ENCODE measurements at regions not wholly inside any gene's neighbourhood (a gene's known extent, or its start where the extent isn't known, plus 50 kb on each side); places are given as distances from the start of the nearest gene placed in this dataset.
"Not testable (repeated sequence)": the region's sequence is repeated elsewhere in the genome, so short reads cannot be mapped to it uniquely, and the experiment has no call there.

DNA sequence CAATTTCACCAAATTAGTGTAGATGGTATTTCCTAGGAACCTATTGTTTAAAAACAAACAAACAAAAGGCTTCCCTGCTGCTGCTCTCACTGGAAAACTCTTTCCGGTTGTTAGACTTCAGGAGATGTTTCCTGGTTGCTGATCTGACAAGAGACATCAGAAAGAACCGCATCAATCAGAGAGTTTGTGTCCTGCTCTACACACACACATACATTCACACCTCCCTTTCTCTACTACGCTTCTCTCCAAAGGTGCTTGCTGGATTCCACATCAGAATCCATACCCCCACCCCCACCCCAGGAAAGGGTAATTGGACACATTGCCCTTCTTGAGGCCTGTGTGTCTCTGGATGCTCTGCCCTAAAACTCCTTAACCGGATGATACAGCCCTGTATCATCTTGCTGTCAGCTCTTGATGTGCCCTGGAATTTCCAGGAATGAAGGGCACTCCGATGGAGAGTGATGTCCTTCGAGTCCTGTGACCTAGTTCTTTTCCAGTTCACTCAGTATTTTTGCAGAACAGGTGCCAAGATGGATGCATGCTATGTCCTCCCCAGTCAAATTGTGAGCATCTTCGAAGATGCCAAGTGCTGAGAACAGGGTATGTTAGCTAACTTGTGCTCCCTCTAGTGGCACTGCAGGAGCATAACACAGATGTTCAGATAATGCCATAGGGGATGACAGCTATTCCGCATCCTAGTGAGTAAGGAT is 113.7 kb upstream of the SLC35F3 start:
- peak; percentile 41 for DNase-seq

- no peak for DNase-seq
Observed at GRCh38 chr1:233791372-233791703, 113.1 kb upstream of the SLC35F3 start.

- no peak for DNase-seq
Observed at GRCh38 chr1:233791721-233792120, 112.8 kb upstream of the SLC35F3 start.

GRCh38 chr1:233794863-233795262 is 109.6 kb upstream of the SLC35F3 start:
- no peak for DNase-seq

GRCh38 chr1:233796146-233796783 is 108.2 kb upstream of the SLC35F3 start:
- DNase-seq: no peak

GRCh38 chr1:233802611-233803010 is 101.9 kb upstream of the SLC35F3 start:
- no peak for DNase-seq

DNA sequence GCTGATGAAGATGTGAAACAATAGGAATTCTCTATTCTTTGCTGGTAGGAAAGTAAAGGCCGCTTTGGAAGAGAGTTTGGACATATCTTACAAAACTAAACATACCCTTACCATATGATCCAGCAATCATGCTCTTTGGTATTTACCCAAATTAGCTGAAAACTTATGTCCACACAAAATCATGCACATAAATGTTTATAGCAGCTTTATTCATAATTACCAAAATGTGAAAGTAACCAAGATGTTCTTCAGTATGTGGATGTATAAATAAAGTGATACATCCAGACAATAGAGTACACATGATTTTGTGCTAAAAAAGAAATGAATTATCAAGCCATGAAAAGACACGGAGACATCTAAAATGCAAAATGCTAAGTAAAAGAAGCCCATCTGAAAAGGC is 98.7 kb upstream of the SLC35F3 start:
- DNase-seq: no peak

GRCh38 chr1:233815357-233815756 is 89.1 kb upstream of the SLC35F3 start:
- DNase-seq: no peak

- DNase-seq: no peak
Observed at GRCh38 chr1:233815865-233816264, 88.6 kb upstream of the SLC35F3 start.

DNA sequence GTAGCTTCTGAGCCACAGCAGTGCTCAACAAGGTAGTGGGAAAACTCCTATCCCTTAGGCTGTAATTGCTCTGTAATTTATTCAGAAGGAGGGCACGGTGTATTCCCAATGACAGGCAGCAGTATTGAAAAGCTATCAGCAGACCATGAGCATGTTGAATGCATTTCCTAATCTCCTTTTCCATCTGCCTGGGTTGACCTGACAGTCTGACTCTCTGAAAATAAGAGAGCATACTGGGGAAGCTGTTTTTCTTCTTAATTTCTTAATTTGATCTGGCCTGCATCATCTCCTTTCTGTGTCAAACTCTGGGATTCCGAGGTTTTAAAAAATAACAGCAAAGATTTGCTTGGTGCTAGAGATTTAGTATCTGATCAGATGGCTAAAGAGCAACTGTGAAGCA is 88.1 kb upstream of the SLC35F3 start:
- DNase-seq: no peak

GRCh38 chr1:233819042-233819441 is 85.4 kb upstream of the SLC35F3 start:
- no peak for DNase-seq

- not testable (repeated sequence) for DNase-seq
Observed at GRCh38 chr1:233824179-233824578, 80.3 kb upstream of the SLC35F3 start.

- not testable (repeated sequence) for DNase-seq
Observed at GRCh38 chr1:233827937-233828336, 76.5 kb upstream of the SLC35F3 start.

DNA sequence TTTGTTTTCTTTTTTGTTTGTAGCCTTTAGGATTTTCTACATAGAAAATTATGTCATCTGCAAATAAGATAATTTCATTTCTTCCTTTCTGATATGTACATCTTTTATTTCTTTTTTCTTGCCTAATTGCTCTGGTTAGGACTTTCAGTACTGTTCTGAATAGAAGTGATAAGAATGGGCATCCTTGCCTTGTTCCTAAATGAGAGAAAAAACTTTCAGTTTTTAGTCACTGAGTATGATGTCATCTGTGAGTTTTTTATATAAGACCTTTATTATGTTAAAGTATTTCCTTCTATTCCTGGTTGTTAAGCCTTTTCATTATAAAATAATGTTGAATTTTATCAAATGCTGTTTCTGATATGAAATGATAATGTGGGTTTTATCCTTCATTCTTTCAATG is 76.0 kb upstream of the SLC35F3 start:
- no peak for DNase-seq

DNA sequence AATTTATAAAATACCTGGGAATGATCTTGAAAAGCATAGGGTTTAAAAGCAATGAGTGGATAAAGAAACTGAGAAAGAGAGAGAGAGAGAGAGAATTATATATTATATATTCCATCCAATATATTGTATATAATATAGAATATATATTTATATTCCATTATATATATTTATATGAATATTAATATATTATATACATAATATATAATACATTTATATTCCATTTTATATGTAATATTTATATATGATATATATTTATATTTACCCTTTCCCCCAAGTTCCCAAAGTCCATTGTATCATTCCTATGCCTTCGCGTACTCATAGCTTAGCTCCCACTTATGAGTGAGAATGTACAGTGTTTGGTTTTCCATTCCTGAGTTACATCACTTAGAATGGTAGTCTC is 69.9 kb upstream of the SLC35F3 start:
- DNase-seq: no peak

- DNase-seq: not testable (repeated sequence)
Observed at GRCh38 chr1:233838207-233838606, 66.3 kb upstream of the SLC35F3 start.

DNA sequence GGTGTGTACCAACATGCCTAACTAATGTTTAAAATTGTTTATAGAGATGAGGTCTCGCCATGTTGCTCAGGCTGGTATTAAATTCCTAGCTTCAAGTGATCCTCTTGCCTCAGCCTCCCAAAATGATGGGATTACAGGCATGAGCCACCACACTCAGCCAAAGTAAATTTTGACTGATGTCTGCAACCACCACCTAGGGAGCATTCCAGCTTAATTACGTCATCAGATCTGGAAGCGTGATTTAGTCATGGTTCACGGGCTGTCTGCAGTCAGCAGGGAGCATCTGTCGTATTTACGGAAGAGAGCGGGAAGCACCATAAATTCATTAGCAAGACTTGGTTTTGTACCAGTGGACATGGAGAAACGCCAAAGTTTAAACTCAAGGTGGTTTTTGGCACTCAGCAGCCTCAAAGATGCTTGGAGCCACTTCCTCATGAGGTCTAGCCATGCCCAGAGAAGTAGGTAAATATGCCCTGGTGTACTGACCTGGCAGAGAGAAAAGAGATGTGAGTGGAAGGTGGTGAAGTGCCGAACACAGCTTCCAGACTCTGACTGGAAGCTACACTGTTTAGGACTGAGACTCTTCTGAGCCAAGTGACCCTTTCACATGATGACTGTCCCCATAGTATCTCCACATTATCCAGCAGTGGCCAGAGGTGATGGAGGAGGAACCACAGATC is 60.8 kb upstream of the SLC35F3 start:
- DNase-seq: no peak

DNA sequence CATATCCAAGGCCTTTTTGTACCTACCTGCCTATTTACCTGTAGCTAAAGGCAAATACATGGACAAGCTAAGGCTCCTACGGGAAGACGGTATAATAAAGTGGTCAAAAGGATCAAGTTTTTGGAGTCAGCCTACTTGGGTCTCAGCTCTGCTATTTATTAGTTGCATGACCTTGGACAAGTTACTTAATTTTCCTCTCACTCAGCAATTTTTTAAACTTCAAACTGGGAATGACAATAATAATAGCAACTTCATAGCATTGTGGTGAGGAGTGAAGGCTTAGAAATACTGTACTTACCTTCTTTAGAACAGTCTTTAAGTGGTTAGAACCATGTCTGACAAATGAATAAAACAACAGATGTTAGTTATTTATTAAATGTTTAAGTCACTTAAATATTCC is 60.2 kb upstream of the SLC35F3 start:
- DNase-seq: no peak

DNA sequence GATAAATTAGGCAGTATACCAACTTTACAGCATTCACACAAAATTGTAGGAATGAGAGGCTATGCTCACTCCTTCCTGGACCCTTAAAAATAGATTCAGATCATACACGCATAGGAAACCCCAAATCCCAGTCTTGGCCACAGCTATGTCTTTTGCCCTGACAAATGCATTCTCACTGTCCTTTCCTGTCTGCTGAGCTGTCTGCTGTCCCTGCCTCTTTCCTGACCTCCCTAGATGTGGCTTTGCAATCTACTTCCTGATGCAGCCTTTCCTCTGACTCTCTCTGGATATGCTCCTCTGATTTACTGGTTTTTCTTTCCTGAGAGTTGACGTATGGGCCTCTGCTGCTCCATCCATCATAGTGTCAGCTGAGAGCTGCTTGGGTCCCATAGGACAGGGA is 59.8 kb upstream of the SLC35F3 start:
- DNase-seq: no peak
